Tibial nerve (tissue), 3 donors: ENCODE measurements at regions not wholly inside any gene's neighbourhood (a gene's known extent, or its start where the extent isn't known, plus 50 kb on each side); places are given as distances from the start of the nearest gene placed in this dataset.

ENCODE experiments used
- POLR2A ChIP-seq, 2 donors: fragments of 450-650 bp; IDR thresholded peaks; one replicate each; pipeline ENCODE4 v1.6.1; 2017; ENCODE audit warnings: antibody characterized with exemption in 2 of 2, mild to moderate bottlenecking in 2 of 2, moderate library complexity in 2 of 2
- TF ChIP-seq, protein P1 (sequence below), 5 experiments: fragments of 200-600 bp in 3 of 5; fragments of 450-650 bp in 2 of 5; sonication (generic) in 3 of 5; IDR thresholded peaks; one replicate each; pipeline ENCODE4 v1.5.1; 2016 to 2019; ENCODE audit warnings: antibody characterized with exemption in 5 of 5, mild to moderate bottlenecking in 3 of 5, moderate library complexity in 2 of 5

DNA sequence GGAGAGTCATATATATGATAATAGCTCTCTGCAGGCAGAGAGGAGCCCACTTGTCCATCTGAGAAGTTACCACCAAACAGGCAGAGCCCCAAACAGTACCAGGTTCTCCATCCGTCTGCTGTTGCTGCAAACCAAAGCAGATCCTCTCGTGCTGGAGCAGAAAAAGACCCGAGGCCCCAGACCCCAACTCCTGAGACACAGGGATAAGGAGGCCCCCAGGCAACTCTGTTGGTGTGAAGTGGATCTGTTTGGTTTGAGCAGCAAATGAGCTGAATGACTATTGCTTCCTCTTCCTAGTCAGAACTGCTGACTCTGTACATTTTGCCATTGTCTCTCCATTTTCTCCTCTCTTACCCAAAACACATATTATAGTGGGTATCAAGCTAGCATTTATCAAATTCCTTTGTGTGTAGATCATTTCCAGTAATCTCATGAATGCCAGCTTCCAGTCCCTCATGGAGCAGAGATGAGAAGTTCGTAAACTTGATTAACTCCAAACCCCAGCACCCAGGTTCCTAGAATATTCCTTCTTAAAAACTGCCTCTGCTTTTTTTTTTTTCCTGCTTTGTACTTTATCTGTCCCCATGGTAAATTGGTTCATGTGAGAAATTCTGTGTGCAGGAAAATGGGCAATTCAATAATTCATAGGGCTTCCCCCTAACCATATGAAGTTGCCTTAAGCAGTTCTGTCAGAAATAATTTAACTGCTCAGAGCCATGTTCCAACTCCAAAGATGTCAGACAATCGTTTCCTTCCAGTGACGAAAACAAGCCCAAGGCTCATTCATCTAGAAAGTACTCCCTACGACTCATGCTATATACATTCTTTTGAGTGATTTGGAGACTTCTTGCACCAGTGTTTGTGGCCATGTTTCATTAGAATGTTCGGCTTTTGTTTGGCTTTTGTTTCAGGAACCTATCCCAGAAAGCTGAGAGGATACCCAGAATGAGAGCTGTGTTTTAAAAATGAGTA lies 98.6 kb upstream of the ATXN3L start:
- TF ChIP-seq, protein P1, sequence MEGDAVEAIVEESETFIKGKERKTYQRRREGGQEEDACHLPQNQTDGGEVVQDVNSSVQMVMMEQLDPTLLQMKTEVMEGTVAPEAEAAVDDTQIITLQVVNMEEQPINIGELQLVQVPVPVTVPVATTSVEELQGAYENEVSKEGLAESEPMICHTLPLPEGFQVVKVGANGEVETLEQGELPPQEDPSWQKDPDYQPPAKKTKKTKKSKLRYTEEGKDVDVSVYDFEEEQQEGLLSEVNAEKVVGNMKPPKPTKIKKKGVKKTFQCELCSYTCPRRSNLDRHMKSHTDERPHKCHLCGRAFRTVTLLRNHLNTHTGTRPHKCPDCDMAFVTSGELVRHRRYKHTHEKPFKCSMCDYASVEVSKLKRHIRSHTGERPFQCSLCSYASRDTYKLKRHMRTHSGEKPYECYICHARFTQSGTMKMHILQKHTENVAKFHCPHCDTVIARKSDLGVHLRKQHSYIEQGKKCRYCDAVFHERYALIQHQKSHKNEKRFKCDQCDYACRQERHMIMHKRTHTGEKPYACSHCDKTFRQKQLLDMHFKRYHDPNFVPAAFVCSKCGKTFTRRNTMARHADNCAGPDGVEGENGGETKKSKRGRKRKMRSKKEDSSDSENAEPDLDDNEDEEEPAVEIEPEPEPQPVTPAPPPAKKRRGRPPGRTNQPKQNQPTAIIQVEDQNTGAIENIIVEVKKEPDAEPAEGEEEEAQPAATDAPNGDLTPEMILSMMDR (IDR thresholded peaks at IDR 0.05) = no peak
- TF ChIP-seq POLR2A (IDR thresholded peaks at IDR 0.05) = no peak
